ENCODE measurements at regions not wholly inside any gene's neighbourhood (a gene's known extent, or its start where the extent isn't known, plus 50 kb on each side); places are given as distances from the start of the nearest gene placed in this dataset.

- TF ChIP-seq, protein P1, sequence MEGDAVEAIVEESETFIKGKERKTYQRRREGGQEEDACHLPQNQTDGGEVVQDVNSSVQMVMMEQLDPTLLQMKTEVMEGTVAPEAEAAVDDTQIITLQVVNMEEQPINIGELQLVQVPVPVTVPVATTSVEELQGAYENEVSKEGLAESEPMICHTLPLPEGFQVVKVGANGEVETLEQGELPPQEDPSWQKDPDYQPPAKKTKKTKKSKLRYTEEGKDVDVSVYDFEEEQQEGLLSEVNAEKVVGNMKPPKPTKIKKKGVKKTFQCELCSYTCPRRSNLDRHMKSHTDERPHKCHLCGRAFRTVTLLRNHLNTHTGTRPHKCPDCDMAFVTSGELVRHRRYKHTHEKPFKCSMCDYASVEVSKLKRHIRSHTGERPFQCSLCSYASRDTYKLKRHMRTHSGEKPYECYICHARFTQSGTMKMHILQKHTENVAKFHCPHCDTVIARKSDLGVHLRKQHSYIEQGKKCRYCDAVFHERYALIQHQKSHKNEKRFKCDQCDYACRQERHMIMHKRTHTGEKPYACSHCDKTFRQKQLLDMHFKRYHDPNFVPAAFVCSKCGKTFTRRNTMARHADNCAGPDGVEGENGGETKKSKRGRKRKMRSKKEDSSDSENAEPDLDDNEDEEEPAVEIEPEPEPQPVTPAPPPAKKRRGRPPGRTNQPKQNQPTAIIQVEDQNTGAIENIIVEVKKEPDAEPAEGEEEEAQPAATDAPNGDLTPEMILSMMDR (IDR thresholded peaks at IDR 0.05; ENCODE audit: borderline replicate concordance, extremely low read depth, low read length, poor library complexity, severe bottlenecking): no peak
- no peak for TF ChIP-seq EZH2 (IDR thresholded peaks at IDR 0.05; ENCODE audit: borderline replicate concordance, low read depth, low read length, severe bottlenecking)
- no peak for ATAC-seq (ENCODE audit: insufficient read depth, low read depth)
- H3K4me3 ChIP-seq (ENCODE audit: low read depth in 1 of 2, low read length in 2 of 2): no peak overlapping the region
- no peaks in the 10 kb centered on the region for H3K79me2 ChIP-seq (ENCODE audit: insufficient read depth, low read length)
- no peaks in the 10 kb centered on the region for H4K20me1 ChIP-seq (ENCODE audit: insufficient read depth, low read length)
- peak overlapping the region; percentile 46; the same call in 1 of the 2 replicates for H2AFZ ChIP-seq (ENCODE audit: low read depth, low read length)
- no peak overlapping the region for H3K9ac ChIP-seq (ENCODE audit: low read depth, low read length)
- H3K4me2 ChIP-seq (ENCODE audit: insufficient read depth, low read length): no peak overlapping the region
- no peaks in the 10 kb centered on the region for H3K36me3 ChIP-seq (ENCODE audit: insufficient read depth, low read length)
- no peak for DNase-seq
- no peak overlapping the region for H3K27ac ChIP-seq (ENCODE audit: low read length)
- H3K27me3 ChIP-seq (ENCODE audit: insufficient read depth, low read length, poor library complexity): no peaks in the 10 kb centered on the region
- H3K4me1 ChIP-seq (ENCODE audit: insufficient read depth, low read length): no peaks in the 10 kb centered on the region
- H3K9me3 ChIP-seq (ENCODE audit: insufficient read depth, low read length, severe bottlenecking): no peaks in the 10 kb centered on the region
Measured at GRCh38 chr18:56019908-56020307, 431.9 kb upstream of the TCF4 start.

- ATAC-seq (ENCODE audit: insufficient read depth, low read depth) (no peak), DNase-seq (no peak)
- no peaks in the 10 kb centered on the region for H3K79me2 ChIP-seq (ENCODE audit: insufficient read depth, low read length)
- no peak for TF ChIP-seq EZH2 (IDR thresholded peaks at IDR 0.05; ENCODE audit: borderline replicate concordance, low read depth, low read length, severe bottlenecking)
- TF ChIP-seq, protein P1 (IDR thresholded peaks at IDR 0.05; ENCODE audit: borderline replicate concordance, extremely low read depth, low read length, poor library complexity, severe bottlenecking): no peak
- H3K27ac ChIP-seq (ENCODE audit: low read length): no peak overlapping the region
- H3K9me3 ChIP-seq (ENCODE audit: insufficient read depth, low read length, severe bottlenecking): no peaks in the 10 kb centered on the region
- no peaks in the 10 kb centered on the region for H3K4me1 ChIP-seq (ENCODE audit: insufficient read depth, low read length)
- no peaks in the 10 kb centered on the region for H3K36me3 ChIP-seq (ENCODE audit: insufficient read depth, low read length)
- H4K20me1 ChIP-seq (ENCODE audit: insufficient read depth, low read length): no peaks in the 10 kb centered on the region
- no peak overlapping the region for H3K4me2 ChIP-seq (ENCODE audit: insufficient read depth, low read length)
- H3K4me3 ChIP-seq (ENCODE audit: low read depth in 1 of 2, low read length in 2 of 2): no peak overlapping the region
- H3K27me3 ChIP-seq (ENCODE audit: insufficient read depth, low read length, poor library complexity): no peaks in the 10 kb centered on the region
- no peak overlapping the region for H3K9ac ChIP-seq (ENCODE audit: low read depth, low read length)
- H2AFZ ChIP-seq (ENCODE audit: low read depth, low read length): no peak overlapping the region
Measured at GRCh38 chr18:56019156-56019555, 431.2 kb upstream of the TCF4 start.

GRCh38 chr18:56009411-56009810 lies 421.4 kb upstream of the TCF4 start:
- Histone ChIP-seq H3K9me3 (ENCODE audit: insufficient read depth, low read length, severe bottlenecking) (no peaks in the 10 kb centered on the region), H3K27ac (ENCODE audit: low read length) (no peak overlapping the region), H3K27me3 (ENCODE audit: insufficient read depth, low read length, poor library complexity) (no peaks in the 10 kb centered on the region), H4K20me1 (ENCODE audit: insufficient read depth, low read length) (no peaks in the 10 kb centered on the region), H3K9ac (ENCODE audit: low read depth, low read length) (no peak overlapping the region), H3K4me3 (ENCODE audit: low read depth in 1 of 2, low read length in 2 of 2) (no peak overlapping the region), H3K4me2 (ENCODE audit: insufficient read depth, low read length) (no peak overlapping the region), H2AFZ (ENCODE audit: low read depth, low read length) (no peak overlapping the region), H3K79me2 (ENCODE audit: insufficient read depth, low read length) (no peaks in the 10 kb centered on the region), H3K4me1 (ENCODE audit: insufficient read depth, low read length) (no peaks in the 10 kb centered on the region), H3K36me3 (ENCODE audit: insufficient read depth, low read length) (no peaks in the 10 kb centered on the region)
- DNase-seq (no peak), ATAC-seq (ENCODE audit: insufficient read depth, low read depth) (no peak)
- no peak for TF ChIP-seq EZH2 (IDR thresholded peaks at IDR 0.05; ENCODE audit: borderline replicate concordance, low read depth, low read length, severe bottlenecking)
- TF ChIP-seq, protein P1 (IDR thresholded peaks at IDR 0.05; ENCODE audit: borderline replicate concordance, extremely low read depth, low read length, poor library complexity, severe bottlenecking): no peak

DNA sequence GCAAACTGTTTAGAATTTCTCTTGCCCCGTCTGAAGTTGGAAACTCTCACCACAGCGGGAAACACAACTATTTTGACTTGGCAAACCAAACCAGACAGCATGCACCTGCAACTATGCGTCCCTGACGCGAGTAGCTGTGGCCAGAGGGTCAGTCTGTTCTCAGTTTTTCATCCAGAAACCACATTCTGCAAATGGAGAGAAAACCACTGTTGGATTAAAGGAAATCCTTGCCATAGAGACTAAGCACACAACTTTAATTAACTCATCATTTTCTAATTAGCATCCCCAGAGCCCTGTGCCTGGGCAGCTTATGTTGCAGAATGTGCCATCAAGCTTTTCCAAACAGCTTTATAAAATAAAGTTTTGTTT lies 415.7 kb upstream of the TCF4 start:
- no peak for ATAC-seq (ENCODE audit: insufficient read depth, low read depth)
- H3K79me2 ChIP-seq (ENCODE audit: insufficient read depth, low read length): no peaks in the 10 kb centered on the region
- no peak overlapping the region for H3K9ac ChIP-seq (ENCODE audit: low read depth, low read length)
- H3K4me1 ChIP-seq (ENCODE audit: insufficient read depth, low read length): no peaks in the 10 kb centered on the region
- no peaks in the 10 kb centered on the region for H3K9me3 ChIP-seq (ENCODE audit: insufficient read depth, low read length, severe bottlenecking)
- TF ChIP-seq, protein P1 (IDR thresholded peaks at IDR 0.05; ENCODE audit: borderline replicate concordance, extremely low read depth, low read length, poor library complexity, severe bottlenecking): no peak
- TF ChIP-seq EZH2 (IDR thresholded peaks at IDR 0.05; ENCODE audit: borderline replicate concordance, low read depth, low read length, severe bottlenecking): no peak
- DNase-seq: no peak
- H3K36me3 ChIP-seq (ENCODE audit: insufficient read depth, low read length): no peaks in the 10 kb centered on the region
- no peak overlapping the region for H3K4me2 ChIP-seq (ENCODE audit: insufficient read depth, low read length)
- H3K27me3 ChIP-seq (ENCODE audit: insufficient read depth, low read length, poor library complexity): no peaks in the 10 kb centered on the region
- H2AFZ ChIP-seq (ENCODE audit: low read depth, low read length): no peak overlapping the region
- H3K27ac ChIP-seq (ENCODE audit: low read length): no peak overlapping the region
- no peaks in the 10 kb centered on the region for H4K20me1 ChIP-seq (ENCODE audit: insufficient read depth, low read length)
- no peak overlapping the region for H3K4me3 ChIP-seq (ENCODE audit: low read depth in 1 of 2, low read length in 2 of 2)
